Endodermal cell (in vitro differentiated cells): ENCODE measurements at regions not wholly inside any gene's neighbourhood (a gene's known extent, or its start where the extent isn't known, plus 50 kb on each side); places are given as distances from the start of the nearest gene placed in this dataset.

Source experiments
- DNase-seq: peaks from one replicate; pipeline ENCODE4 v3.0.0-alpha.2; 2017
- H3K27ac ChIP-seq: 2 replicates; pipeline ENCODE4 v1.5.1; 2013; ENCODE audit warnings: mild to moderate bottlenecking, low read depth, low read length, moderate library complexity
- H3K27me3 ChIP-seq: 2 replicates; pipeline ENCODE4 v1.6.1; 2013; ENCODE audit warnings: mild to moderate bottlenecking, low read length, moderate library complexity; ENCODE audit not compliant: insufficient read depth, control insufficient read depth, poor library complexity, severe bottlenecking
- H3K36me3 ChIP-seq: 2 replicates; pipeline ENCODE4 v1.7.0; 2013; ENCODE audit warnings: mild to moderate bottlenecking, low read length, moderate library complexity; ENCODE audit not compliant: control insufficient read depth, insufficient read depth
- H3K4me1 ChIP-seq: one replicate; pipeline ENCODE4 v1.7.0; 2013; ENCODE audit warnings: low read length; ENCODE audit not compliant: control insufficient read depth, insufficient read depth
- H3K4me3 ChIP-seq: 2 replicates; pipeline ENCODE4 v1.5.1; 2013; ENCODE audit warnings: mild to moderate bottlenecking, low read length, moderate library complexity
- H3K9ac ChIP-seq: 2 replicates; pipeline ENCODE4 v1.6.1; 2013; ENCODE audit warnings: mild to moderate bottlenecking, low read length, moderate library complexity; ENCODE audit not compliant: poor library complexity, severe bottlenecking; ENCODE audit errors: extremely low read depth
- H3K9me3 ChIP-seq: 2 replicates; pipeline ENCODE4 v1.6.1; 2013; ENCODE audit warnings: mild to moderate bottlenecking, low read length, moderate library complexity; ENCODE audit not compliant: control insufficient read depth
- H3K27ac Mint-ChIP-seq: 2 replicates; pipeline ENCODE4 v1.8.0; 2020; ENCODE audit warnings: mixed read lengths
- H3K27me3 Mint-ChIP-seq: 2 replicates; pipeline ENCODE4 v1.8.0; 2021; ENCODE audit warnings: mild to moderate bottlenecking, mixed read lengths; ENCODE audit not compliant: insufficient read depth
- H3K36me3 Mint-ChIP-seq: 2 replicates; pipeline ENCODE4 v1.8.0; 2020; ENCODE audit warnings: low read depth, mixed read lengths
- H3K4me1 Mint-ChIP-seq: 2 replicates; pipeline ENCODE4 v1.8.0; 2020; ENCODE audit warnings: mixed read lengths
- H3K4me3 Mint-ChIP-seq: 2 replicates; pipeline ENCODE4 v1.8.0; 2020; ENCODE audit warnings: mild to moderate bottlenecking, moderate library complexity, mixed read lengths
- H3K9me3 Mint-ChIP-seq: 2 replicates; pipeline ENCODE4 v1.8.0; 2020; ENCODE audit warnings: mild to moderate bottlenecking, mixed read lengths
- CTCF ChIP-seq: fragments of 200-600 bp; sonication (generic); conservative IDR thresholded peaks from 2 replicates; pipeline ENCODE4 v1.5.0; 2021; ENCODE audit warnings: antibody characterized with exemption, mild to moderate bottlenecking
- WGBS, 2 experiments: methylation state at CpG; one replicate each; pipeline versions ENCODE4 v1.1.5 to v1.1.7; 2013; ENCODE audit warnings: missing lambda C conversion rate in 2 of 2, mixed read lengths in 1 of 2; ENCODE audit not compliant: insufficient coverage in 1 of 2, insufficient read length in 1 of 2; 5-methylcytosine and 5-hydroxymethylcytosine counted together

GRCh38 chr6:113364766-113365165, 492.4 kb upstream of the MARCKS start:
- Histone ChIP-seq H3K4me3 (no peak overlapping the region), H3K27me3 (no peaks in the 10 kb centered on the region), H3K9ac (no peak overlapping the region), H3K4me1 (no peaks in the 10 kb centered on the region), H3K36me3 (no peaks in the 10 kb centered on the region), H3K27ac (no peak overlapping the region), H3K9me3 (no peaks in the 10 kb centered on the region)
- Mint-ChIP-seq H3K36me3 (no peaks in the 10 kb centered on the region), H3K27ac (no peak overlapping the region), H3K27me3 (no peaks in the 10 kb centered on the region), H3K4me3 (no peak overlapping the region), H3K9me3 (no peaks in the 10 kb centered on the region), H3K4me1 (peaks cover 15% of the 10 kb centered on the region)
- no peak for DNase-seq
- 78 to 95% methylated on average over 3 of the region's 3 CpGs for WGBS, 2 experiments
- TF ChIP-seq CTCF: no peak

DNA sequence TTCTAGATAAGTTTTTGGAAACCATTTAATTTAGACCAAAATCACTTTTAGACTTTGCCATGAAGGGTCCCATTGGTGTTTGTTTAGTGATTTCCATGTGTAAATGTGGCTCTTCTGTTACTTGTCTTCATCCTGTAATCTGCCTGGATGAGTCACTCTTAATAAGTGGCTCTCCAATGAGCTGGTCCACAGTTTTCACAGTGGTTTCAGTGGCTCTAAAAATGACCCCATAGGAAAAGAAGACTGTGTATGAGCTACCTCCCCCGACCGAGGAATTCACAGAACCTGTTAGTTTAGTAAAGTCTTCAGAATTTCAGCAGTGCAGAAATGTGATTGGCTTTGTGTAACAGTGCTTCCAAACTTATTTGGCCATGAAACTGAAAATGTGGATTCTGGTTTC, 492.0 kb upstream of the MARCKS start:
- no peak for TF ChIP-seq CTCF
- no peak overlapping the region for H3K27ac ChIP-seq
- Mint-ChIP-seq H3K4me3 (no peak overlapping the region), H3K4me1 (peaks cover 15% of the 10 kb centered on the region), H3K27me3 (no peaks in the 10 kb centered on the region), H3K27ac (no peak overlapping the region), H3K36me3 (no peaks in the 10 kb centered on the region), H3K9me3 (no peaks in the 10 kb centered on the region)
- 89 to 97% methylated on average over 2 of the region's 2 CpGs for WGBS, 2 experiments
- H3K27me3 ChIP-seq: no peaks in the 10 kb centered on the region
- no peaks in the 10 kb centered on the region for H3K36me3 ChIP-seq
- DNase-seq: no peak
- no peak overlapping the region for H3K9ac ChIP-seq
- H3K4me1 ChIP-seq: no peaks in the 10 kb centered on the region
- H3K4me3 ChIP-seq: no peak overlapping the region
- H3K9me3 ChIP-seq: no peaks in the 10 kb centered on the region

GRCh38 chr6:113366505-113366904, 490.6 kb upstream of the MARCKS start:
- no peak overlapping the region for H3K4me3 ChIP-seq
- H3K27me3 ChIP-seq: no peaks in the 10 kb centered on the region
- Mint-ChIP-seq H3K27ac (no peak overlapping the region), H3K27me3 (no peaks in the 10 kb centered on the region), H3K9me3 (no peaks in the 10 kb centered on the region), H3K4me1 (peaks cover 9% of the 10 kb centered on the region), H3K36me3 (no peaks in the 10 kb centered on the region), H3K4me3 (no peak overlapping the region)
- no peaks in the 10 kb centered on the region for H3K4me1 ChIP-seq
- DNase-seq: no peak
- H3K27ac ChIP-seq: no peak overlapping the region
- 92 to 96% methylated on average over 3 of the region's 3 CpGs for WGBS, 2 experiments
- no peak for TF ChIP-seq CTCF
- H3K36me3 ChIP-seq: no peaks in the 10 kb centered on the region
- H3K9me3 ChIP-seq: no peaks in the 10 kb centered on the region
- no peak overlapping the region for H3K9ac ChIP-seq
